SU-DHL-6 (cell line): ENCODE measurements at regions not wholly inside any gene's neighbourhood (a gene's known extent, or its start where the extent isn't known, plus 50 kb on each side); places are given as distances from the start of the nearest gene placed in this dataset.

Experiments
- H2AFZ ChIP-seq: fragments of 200-600 bp; sonication (generic); 2 replicates; pipeline ENCODE4 v1.6.1; 2014; ENCODE audit warnings: low read depth, mild to moderate bottlenecking, moderate library complexity, mixed read lengths, antibody characterized with exemption, low read length; ENCODE audit not compliant: severe bottlenecking
- H3F3A ChIP-seq: fragments of 200-600 bp; shearing (Covaris generic); 2 replicates; pipeline ENCODE4 v1.6.0; 2016; ENCODE audit warnings: antibody characterized with exemption, mild to moderate bottlenecking; ENCODE audit not compliant: insufficient read depth
- H3K27ac ChIP-seq: fragments of 200-600 bp; sonication (generic); 2 replicates; pipeline ENCODE4 v1.5.1; 2016; ENCODE audit warnings: low read depth, mild to moderate bottlenecking, low read length, moderate library complexity, mixed read lengths
- H3K27me3 ChIP-seq: fragments of 200-600 bp; sonication (generic), shearing (Covaris generic); 2 replicates; pipeline ENCODE4 v1.6.0; 2014; ENCODE audit warnings: mild to moderate bottlenecking, low read length
- H3K36me3 ChIP-seq: fragments of 200-600 bp; sonication (generic); 2 replicates; pipeline ENCODE4 v1.6.1; 2014; ENCODE audit warnings: mild to moderate bottlenecking, low read length, mixed read lengths
- H3K4me2 ChIP-seq: fragments of 300-600, 200-600 bp; shearing (Covaris generic), sonication (generic); 2 replicates; pipeline ENCODE4 v1.6.0; 2014; ENCODE audit warnings: low read length, low read depth, mild to moderate bottlenecking; ENCODE audit not compliant: poor library complexity, severe bottlenecking
- H3K4me3 ChIP-seq: fragments of 200-600 bp; sonication (generic); 2 replicates; pipeline ENCODE4 v1.5.1; 2014; ENCODE audit warnings: antibody characterized with exemption, low read length, mild to moderate bottlenecking, mixed read lengths; ENCODE audit not compliant: insufficient read depth, poor library complexity, severe bottlenecking
- H3K79me2 ChIP-seq: fragments of 200-600 bp; sonication (generic); 2 replicates; pipeline ENCODE4 v1.6.1; 2014; ENCODE audit warnings: mild to moderate bottlenecking, low read length, moderate library complexity; ENCODE audit not compliant: insufficient read depth
- H3K9ac ChIP-seq: fragments of 200-600 bp; sonication (generic); 2 replicates; pipeline ENCODE4 v1.7.0; 2014; ENCODE audit warnings: mild to moderate bottlenecking, low read length
- H3K9me2 ChIP-seq: fragments of 200-600 bp; sonication (generic); replicated peaks from 2 replicates; pipeline ENCODE4 v1.6.1; 2014; ENCODE audit warnings: low read length; ENCODE audit not compliant: insufficient read depth
- H3K9me3 ChIP-seq: fragments of 200-600 bp; sonication (generic); 2 replicates; pipeline ENCODE4 v1.6.1; 2014; ENCODE audit warnings: low read length, mixed read lengths; ENCODE audit not compliant: insufficient read depth
- H4K20me1 ChIP-seq: fragments of 200-600 bp; sonication (generic); 2 replicates; pipeline ENCODE4 v1.6.1; 2014; ENCODE audit warnings: low read depth, mild to moderate bottlenecking, antibody characterized with exemption, low read length, moderate library complexity, mixed read lengths
- EZH2phosphoT487 ChIP-seq: fragments of 200-600 bp; sonication (generic), shearing (Covaris generic); conservative IDR thresholded peaks from 2 replicates; pipeline ENCODE4 v1.6.1; 2018; ENCODE audit warnings: mild to moderate bottlenecking, antibody characterized with exemption, low read length, moderate library complexity, mixed read lengths
- TF ChIP-seq, protein P1 (sequence below): fragments of 200-600 bp; sonication (generic); IDR thresholded peaks from one replicate; pipeline ENCODE4 v1.5.1; 2017; ENCODE audit warnings: antibody characterized with exemption, mild to moderate bottlenecking, low read length, moderate library complexity; ENCODE audit not compliant: insufficient read depth, poor library complexity, severe bottlenecking

DNA sequence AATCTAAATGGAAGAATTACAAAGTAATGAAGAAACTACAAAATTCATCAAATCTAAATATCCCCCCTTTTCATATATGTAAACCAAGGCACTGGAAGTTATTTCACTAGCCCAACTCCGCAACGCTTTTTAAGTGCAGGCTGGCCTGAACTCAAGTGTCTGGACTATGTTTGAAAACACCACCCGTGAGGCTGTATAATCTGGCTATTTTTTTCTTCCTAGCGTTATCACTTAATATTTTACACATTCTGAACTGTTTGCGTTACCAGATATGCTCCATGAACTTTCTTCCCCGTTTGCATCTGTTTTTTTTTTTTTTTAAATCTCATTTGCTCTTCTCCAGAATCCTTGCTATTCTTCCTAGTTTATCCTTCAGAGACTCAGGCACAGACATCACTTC lies 619.5 kb upstream of the CBLB start:
- H3K27ac ChIP-seq = no peak overlapping the region
- H2AFZ ChIP-seq = no peak overlapping the region
- TF ChIP-seq, protein P1, sequence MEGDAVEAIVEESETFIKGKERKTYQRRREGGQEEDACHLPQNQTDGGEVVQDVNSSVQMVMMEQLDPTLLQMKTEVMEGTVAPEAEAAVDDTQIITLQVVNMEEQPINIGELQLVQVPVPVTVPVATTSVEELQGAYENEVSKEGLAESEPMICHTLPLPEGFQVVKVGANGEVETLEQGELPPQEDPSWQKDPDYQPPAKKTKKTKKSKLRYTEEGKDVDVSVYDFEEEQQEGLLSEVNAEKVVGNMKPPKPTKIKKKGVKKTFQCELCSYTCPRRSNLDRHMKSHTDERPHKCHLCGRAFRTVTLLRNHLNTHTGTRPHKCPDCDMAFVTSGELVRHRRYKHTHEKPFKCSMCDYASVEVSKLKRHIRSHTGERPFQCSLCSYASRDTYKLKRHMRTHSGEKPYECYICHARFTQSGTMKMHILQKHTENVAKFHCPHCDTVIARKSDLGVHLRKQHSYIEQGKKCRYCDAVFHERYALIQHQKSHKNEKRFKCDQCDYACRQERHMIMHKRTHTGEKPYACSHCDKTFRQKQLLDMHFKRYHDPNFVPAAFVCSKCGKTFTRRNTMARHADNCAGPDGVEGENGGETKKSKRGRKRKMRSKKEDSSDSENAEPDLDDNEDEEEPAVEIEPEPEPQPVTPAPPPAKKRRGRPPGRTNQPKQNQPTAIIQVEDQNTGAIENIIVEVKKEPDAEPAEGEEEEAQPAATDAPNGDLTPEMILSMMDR = no peak
- no peak for TF ChIP-seq EZH2phosphoT487
- no peaks in the 10 kb centered on the region for H4K20me1 ChIP-seq
- H3K4me3 ChIP-seq = no peak overlapping the region
- no peaks in the 10 kb centered on the region for H3K27me3 ChIP-seq
- H3K9ac ChIP-seq = no peak overlapping the region
- H3K79me2 ChIP-seq = no peaks in the 10 kb centered on the region
- no peaks in the 10 kb centered on the region for H3F3A ChIP-seq
- H3K9me2 ChIP-seq = no peaks in the 10 kb centered on the region
- H3K4me2 ChIP-seq = no peak overlapping the region
- H3K36me3 ChIP-seq = no peaks in the 10 kb centered on the region
- H3K9me3 ChIP-seq = no peaks in the 10 kb centered on the region

DNA sequence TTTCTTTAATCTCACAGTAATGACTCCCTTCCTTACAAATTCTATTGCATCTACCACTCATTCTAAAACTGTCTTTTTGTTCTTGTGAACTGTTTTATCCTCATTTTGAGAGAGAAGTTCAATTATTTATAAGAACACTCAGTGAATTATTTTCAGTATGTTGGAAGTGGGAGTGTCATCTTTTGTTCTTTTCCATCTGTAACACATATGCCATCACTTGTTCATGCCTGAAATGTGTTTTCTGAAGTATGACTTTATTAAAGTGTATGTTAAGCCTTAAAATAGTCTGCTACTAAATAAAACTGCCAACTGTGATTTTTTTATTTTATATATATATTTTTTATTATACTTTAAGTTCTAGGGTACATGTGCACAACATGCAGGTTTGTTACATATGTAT lies 623.0 kb upstream of the CBLB start:
- TF ChIP-seq, protein P1 = no peak
- no peak for TF ChIP-seq EZH2phosphoT487
- Histone ChIP-seq H2AFZ (no peak overlapping the region), H3K9me3 (no peaks in the 10 kb centered on the region)

DNA sequence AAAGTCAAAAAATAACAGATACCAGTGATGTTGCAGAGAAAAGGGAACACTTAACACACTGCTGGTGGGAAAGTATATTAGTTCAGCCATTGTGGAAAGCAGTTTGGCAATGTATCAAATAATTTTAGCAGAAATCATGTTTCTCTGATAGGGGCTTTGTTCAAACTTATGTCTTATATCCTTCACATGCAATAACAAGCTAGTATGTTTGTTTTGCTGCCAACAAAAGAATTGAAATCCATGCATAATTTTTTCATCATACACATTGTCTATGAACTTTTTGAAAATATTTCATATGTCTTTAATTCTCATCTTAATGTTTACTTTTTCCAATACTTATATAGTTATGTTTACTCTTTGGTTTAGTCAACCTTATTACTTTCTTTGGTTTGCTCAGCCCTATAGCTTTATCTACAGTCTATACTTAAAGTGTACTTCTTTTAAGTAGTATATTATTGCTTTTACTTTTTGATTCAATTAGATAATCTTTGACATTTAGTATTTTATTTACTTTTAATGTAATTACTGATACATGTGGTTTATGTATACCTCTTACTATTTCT lies 639.6 kb upstream of the CBLB start:
- no peaks in the 10 kb centered on the region for H3K79me2 ChIP-seq
- no peaks in the 10 kb centered on the region for H4K20me1 ChIP-seq
- H3K9me2 ChIP-seq = no peaks in the 10 kb centered on the region
- no peak overlapping the region for H2AFZ ChIP-seq
- no peaks in the 10 kb centered on the region for H3F3A ChIP-seq
- no peak for TF ChIP-seq EZH2phosphoT487
- TF ChIP-seq, protein P1 = no peak
- no peaks in the 10 kb centered on the region for H3K36me3 ChIP-seq
- no peak overlapping the region for H3K27ac ChIP-seq
- H3K4me3 ChIP-seq = no peak overlapping the region
- no peak overlapping the region for H3K9ac ChIP-seq
- H3K4me2 ChIP-seq = no peak overlapping the region
- H3K9me3 ChIP-seq = no peaks in the 10 kb centered on the region
- no peaks in the 10 kb centered on the region for H3K27me3 ChIP-seq

More for the DNA sequence above, 623.0 kb upstream of the CBLB start:
- Histone ChIP-seq H3F3A (no peaks in the 10 kb centered on the region), H3K79me2 (no peaks in the 10 kb centered on the region), H3K36me3 (no peaks in the 10 kb centered on the region), H3K4me3 (no peak overlapping the region), H3K27me3 (no peaks in the 10 kb centered on the region), H3K9me2 (no peaks in the 10 kb centered on the region), H3K4me2 (no peak overlapping the region), H3K27ac (no peak overlapping the region), H4K20me1 (no peaks in the 10 kb centered on the region), H3K9ac (no peak overlapping the region)
